ENCODE measurements at regions not wholly inside any gene's neighbourhood (a gene's known extent, or its start where the extent isn't known, plus 50 kb on each side); places are given as distances from the start of the nearest gene placed in this dataset.

GRCh38 chr6:21777846-21778245 is 184.3 kb downstream of the SOX4 start:
- no peak for ATAC-seq
- TF ChIP-seq ESRRG (CRISPR knock-in tag; IDR thresholded peaks at IDR 0.05): no peak
- no peak for TF ChIP-seq GLIS3 (CRISPR knock-in tag; IDR thresholded peaks at IDR 0.05)
- no peak for TF ChIP-seq ZNF8 (CRISPR knock-in tag; IDR thresholded peaks at IDR 0.05)
- no peak for TF ChIP-seq ARNTL (CRISPR knock-in tag; IDR thresholded peaks at IDR 0.05; ENCODE audit: borderline replicate concordance, low read depth)
- TF ChIP-seq BACH2 (CRISPR knock-in tag; IDR thresholded peaks at IDR 0.05; ENCODE audit: borderline replicate concordance): no peak
- no peak for TF ChIP-seq ZFP3 (CRISPR knock-in tag; IDR thresholded peaks at IDR 0.05)
- TF ChIP-seq TOX (CRISPR knock-in tag; IDR thresholded peaks at IDR 0.05; ENCODE audit: borderline replicate concordance): no peak
- TF ChIP-seq ISL1 (CRISPR knock-in tag; IDR thresholded peaks at IDR 0.05): no peak
- no peak for TF ChIP-seq CREB5 (CRISPR knock-in tag; IDR thresholded peaks at IDR 0.05; ENCODE audit: low read depth)
- TF ChIP-seq ZFP30 (CRISPR knock-in tag; IDR thresholded peaks at IDR 0.05): no peak
- TF ChIP-seq PPARA (CRISPR knock-in tag; IDR thresholded peaks at IDR 0.05; ENCODE audit: borderline replicate concordance): no peak
- TF ChIP-seq ZNF70 (CRISPR knock-in tag; IDR thresholded peaks at IDR 0.05): no peak
- no peak for TF ChIP-seq CSRNP3 (CRISPR knock-in tag; IDR thresholded peaks at IDR 0.05)

- no peak for ATAC-seq
- TF ChIP-seq OSR1 (CRISPR knock-in tag; IDR thresholded peaks at IDR 0.05) (no peak), TOX (CRISPR knock-in tag; IDR thresholded peaks at IDR 0.05; ENCODE audit: borderline replicate concordance) (no peak), PATZ1 (CRISPR knock-in tag; IDR thresholded peaks at IDR 0.05; ENCODE audit: borderline replicate concordance) (no peak)
Measured at GRCh38 chr6:21780141-21780540, 186.6 kb downstream of the SOX4 start.

GRCh38 chr6:21780679-21781078 is 187.1 kb downstream of the SOX4 start:
- TF ChIP-seq CSRNP3 (CRISPR knock-in tag; IDR thresholded peaks at IDR 0.05): no peak
- TF ChIP-seq TCF4 (CRISPR knock-in tag; IDR thresholded peaks at IDR 0.05; ENCODE audit: borderline replicate concordance): no peak
- no peak for TF ChIP-seq ZNF565 (CRISPR knock-in tag; conservative IDR thresholded peaks at IDR 0.05; ENCODE audit: low read depth)
- no peak for ATAC-seq

GRCh38 chr6:21781128-21781527 is 187.6 kb downstream of the SOX4 start:
- ATAC-seq: no peak

More at GRCh38 chr6:21781128-21781527, 187.6 kb downstream of the SOX4 start:
- TF ChIP-seq OSR1 (CRISPR knock-in tag; IDR thresholded peaks at IDR 0.05) (no peak), ZNF565 (CRISPR knock-in tag; conservative IDR thresholded peaks at IDR 0.05; ENCODE audit: low read depth) (no peak), TSHZ2 (CRISPR knock-in tag; IDR thresholded peaks at IDR 0.05) (no peak), ZNF8 (CRISPR knock-in tag; IDR thresholded peaks at IDR 0.05) (no peak), TOX (CRISPR knock-in tag; IDR thresholded peaks at IDR 0.05; ENCODE audit: borderline replicate concordance) (no peak), ISL1 (CRISPR knock-in tag; IDR thresholded peaks at IDR 0.05) (no peak), SNAI2 (CRISPR knock-in tag; IDR thresholded peaks at IDR 0.05) (no peak), CREB5 (CRISPR knock-in tag; IDR thresholded peaks at IDR 0.05; ENCODE audit: low read depth) (no peak), ESRRG (CRISPR knock-in tag; IDR thresholded peaks at IDR 0.05) (no peak), ZFP3 (CRISPR knock-in tag; IDR thresholded peaks at IDR 0.05) (no peak)
